Stimulated activated naive CD8-positive, alpha-beta T cell treated with anti-CD3 and anti-CD28 coated beads, Interleukin-15, amount 100 ng/mL, for 72 hours (primary cell): ENCODE measurements at regions not wholly inside any gene's neighbourhood (a gene's known extent, or its start where the extent isn't known, plus 50 kb on each side); places are given as distances from the start of the nearest gene placed in this dataset.
"Not testable (repeated sequence)": the region's sequence is repeated elsewhere in the genome, so short reads cannot be mapped to it uniquely, and the experiment has no call there.

Experiments
- ATAC-seq: fragments of 150-1000 bp; cut with Tn5 transposase; 2 replicates; pipeline ENCODE4 v1.10.0; 2021; ENCODE audit warnings: mild to moderate bottlenecking, moderate library complexity
- DNase-seq, 2 donors: peaks; one replicate each; pipeline ENCODE4 v3.0.0; 2021 to 2022
- H3K27ac Mint-ChIP-seq, 2 donors: one replicate each; pipeline ENCODE4 v1.8.0; 2022; ENCODE audit warnings: mild to moderate bottlenecking in 2 of 2, mixed read lengths in 2 of 2, moderate library complexity in 2 of 2
- H3K27me3 Mint-ChIP-seq: one replicate; pipeline ENCODE4 v1.8.0; 2022; ENCODE audit warnings: mixed read lengths
- H3K4me1 Mint-ChIP-seq: one replicate; pipeline ENCODE4 v1.8.0; 2022; ENCODE audit warnings: mild to moderate bottlenecking, mixed read lengths
- H3K4me3 Mint-ChIP-seq, 2 donors: one replicate each; pipeline ENCODE4 v1.8.0; 2022; ENCODE audit warnings: mild to moderate bottlenecking in 2 of 2, mixed read lengths in 2 of 2, moderate library complexity in 1 of 2
- H3K9me3 Mint-ChIP-seq, 2 donors: one replicate each; pipeline ENCODE4 v1.8.0; 2022; ENCODE audit warnings: mixed read lengths in 2 of 2

DNA sequence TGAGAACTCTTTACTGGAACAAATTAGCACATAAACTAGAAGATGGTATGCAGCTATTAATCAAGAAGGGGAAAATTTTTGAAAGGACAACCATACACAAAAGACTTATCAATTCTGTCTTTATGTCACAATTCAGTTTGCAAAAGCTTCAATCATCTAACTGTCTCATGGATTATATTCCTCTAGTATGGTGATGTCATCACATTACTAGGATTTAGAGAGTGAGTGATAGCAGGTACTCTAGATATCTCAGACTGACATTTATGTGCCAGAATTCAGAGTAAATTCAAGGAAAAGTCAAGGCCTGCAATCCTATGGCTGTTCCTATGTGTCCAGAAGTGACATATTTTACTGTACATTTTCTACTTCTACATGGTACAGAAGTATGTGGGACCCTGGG, 318.9 kb upstream of the GRAMD2B start:
- H3K27ac Mint-ChIP-seq, result no peak overlapping the region
- DNase-seq (no peak), ATAC-seq (no peak)
- peaks cover 0 to 6% of the 10 kb centered on the region in 2 donors for H3K9me3 Mint-ChIP-seq
- H3K4me3 Mint-ChIP-seq, result no peak overlapping the region
- H3K27me3 Mint-ChIP-seq, result no peaks in the 10 kb centered on the region
- no peaks in the 10 kb centered on the region for H3K4me1 Mint-ChIP-seq

GRCh38 chr5:126104951-126105350, 318.3 kb upstream of the GRAMD2B start:
- Mint-ChIP-seq H3K4me3 (no peak overlapping the region), H3K27ac (no peak overlapping the region), H3K9me3 (peaks cover 0 to 6% of the 10 kb centered on the region in 2 donors), H3K4me1 (no peaks in the 10 kb centered on the region), H3K27me3 (no peaks in the 10 kb centered on the region)
- DNase-seq (no peak), ATAC-seq (no peak)

- Mint-ChIP-seq H3K4me3 (no peak overlapping the region), H3K4me1 (no peaks in the 10 kb centered on the region)
- no peak for ATAC-seq
Measured at GRCh38 chr5:126106029-126106428, 317.2 kb upstream of the GRAMD2B start.

DNA sequence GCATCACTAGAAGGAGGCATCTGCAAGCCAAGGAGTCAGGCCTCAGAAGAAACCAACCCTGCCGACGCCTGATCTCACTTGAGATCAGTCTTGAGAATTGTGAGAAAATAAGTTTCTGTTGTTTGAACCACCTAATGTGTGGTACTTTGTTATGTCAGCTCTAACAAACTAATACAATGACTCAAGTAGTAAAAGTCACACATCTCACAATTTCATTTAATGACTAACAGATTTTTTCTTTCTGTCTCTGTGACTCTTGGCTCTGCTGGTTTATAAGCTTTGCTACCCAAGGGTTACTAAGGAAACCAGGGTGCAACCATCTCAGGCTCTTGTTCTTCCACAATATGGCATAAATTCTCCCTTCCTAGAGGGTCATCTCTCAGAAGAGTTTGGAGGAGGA, 315.8 kb upstream of the GRAMD2B start:
- Mint-ChIP-seq H3K27me3 (no peaks in the 10 kb centered on the region), H3K27ac (no peak overlapping the region), H3K9me3 (peaks cover 4 to 7% of the 10 kb centered on the region in 2 donors), H3K4me1 (no peaks in the 10 kb centered on the region), H3K4me3 (no peak overlapping the region)
- no peak for DNase-seq
- ATAC-seq, result no peak

More at GRCh38 chr5:126106029-126106428, 317.2 kb upstream of the GRAMD2B start:
- no peak for DNase-seq
- H3K9me3 Mint-ChIP-seq, result peaks cover 0 to 3% of the 10 kb centered on the region in 2 donors
- no peaks in the 10 kb centered on the region for H3K27me3 Mint-ChIP-seq
- H3K27ac Mint-ChIP-seq, result no peak overlapping the region

DNA sequence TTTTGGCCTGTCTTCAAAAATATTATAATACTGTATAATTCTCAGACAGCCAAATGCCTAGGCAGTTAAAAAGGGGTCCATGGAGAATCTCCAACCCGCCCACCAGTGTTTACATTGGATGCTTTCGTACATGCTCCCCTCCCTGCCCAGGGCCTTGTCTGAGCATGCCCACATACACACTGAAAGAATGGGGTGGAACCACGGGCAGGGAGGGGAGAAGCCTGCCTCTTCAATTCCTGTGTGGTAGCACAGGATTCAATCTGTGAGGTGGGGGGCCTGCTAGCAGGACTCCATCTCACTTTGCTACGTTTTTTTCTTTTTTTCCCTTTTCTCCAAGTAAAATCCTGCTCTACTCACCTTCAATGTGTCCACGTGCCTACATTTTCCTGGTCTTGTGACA, 314.7 kb upstream of the GRAMD2B start:
- no peaks in the 10 kb centered on the region for H3K4me1 Mint-ChIP-seq
- H3K27ac Mint-ChIP-seq, result no peak overlapping the region

GRCh38 chr5:126115059-126115629, 308.1 kb upstream of the GRAMD2B start:
- H3K4me1 Mint-ChIP-seq, result no peaks in the 10 kb centered on the region
- H3K9me3 Mint-ChIP-seq, result peaks cover 10 to 15% of the 10 kb centered on the region in 2 donors
- H3K4me3 Mint-ChIP-seq, result no peak overlapping the region
- no peak overlapping the region for H3K27ac Mint-ChIP-seq
- no peak for DNase-seq
- ATAC-seq, result no peak
- no peaks in the 10 kb centered on the region for H3K27me3 Mint-ChIP-seq

More for the DNA sequence above, 314.7 kb upstream of the GRAMD2B start:
- peaks cover 7 to 10% of the 10 kb centered on the region in 2 donors for H3K9me3 Mint-ChIP-seq
- no peak overlapping the region for H3K4me3 Mint-ChIP-seq
- ATAC-seq (no peak), DNase-seq (no peak)
- H3K27me3 Mint-ChIP-seq, result no peaks in the 10 kb centered on the region

GRCh38 chr5:126117044-126117443, 306.2 kb upstream of the GRAMD2B start:
- Mint-ChIP-seq H3K27me3 (no peaks in the 10 kb centered on the region), H3K27ac (no peak overlapping the region)
- ATAC-seq, result no peak

DNA sequence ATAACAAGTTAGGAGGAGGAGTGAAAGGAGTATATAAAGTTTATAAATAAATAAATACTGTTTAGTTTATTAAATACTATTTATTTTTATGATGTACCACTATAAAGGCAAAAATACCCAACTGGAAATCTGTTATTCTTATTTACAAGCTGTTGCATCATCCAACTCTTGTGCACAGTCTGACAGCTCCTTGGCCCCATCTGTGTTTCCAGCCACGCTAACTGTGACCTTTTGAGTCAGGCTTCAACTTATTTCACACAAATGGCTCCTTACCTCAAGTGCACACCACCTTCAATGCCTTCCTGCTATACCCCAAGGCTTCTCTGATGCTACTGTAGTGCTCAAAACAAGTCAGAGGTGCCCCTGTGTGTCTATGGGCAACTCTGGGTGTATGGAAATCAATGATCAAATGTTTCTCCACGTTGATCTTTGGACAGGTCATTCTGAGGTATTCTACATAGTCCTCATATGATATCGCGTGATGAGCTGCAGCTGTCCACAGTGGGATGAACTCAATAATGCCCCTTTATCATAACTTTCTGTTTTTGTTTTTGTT, 303.2 kb upstream of the GRAMD2B start:
- no peaks in the 10 kb centered on the region for H3K27me3 Mint-ChIP-seq
- no peaks in the 10 kb centered on the region for H3K4me1 Mint-ChIP-seq
- H3K4me3 Mint-ChIP-seq, result no peak overlapping the region
- peaks cover under 1 to 10% of the 10 kb centered on the region in 2 donors for H3K9me3 Mint-ChIP-seq
- DNase-seq (no peak), ATAC-seq (peak; percentile 43)
- H3K27ac Mint-ChIP-seq, result peak overlapping the region; percentile 21 to 81

More at GRCh38 chr5:126117044-126117443, 306.2 kb upstream of the GRAMD2B start:
- DNase-seq, result no peak
- Mint-ChIP-seq H3K4me1 (no peaks in the 10 kb centered on the region), H3K4me3 (no peak overlapping the region), H3K9me3 (peaks cover 7 to 15% of the 10 kb centered on the region in 2 donors)

- H3K4me3 Mint-ChIP-seq, result no peak overlapping the region
- ATAC-seq (no peak), DNase-seq (no peak)
- no peaks in the 10 kb centered on the region for H3K27me3 Mint-ChIP-seq
- peak overlapping the region in 1 of 2 donors; percentile 84 for H3K27ac Mint-ChIP-seq
- H3K4me1 Mint-ChIP-seq, result no peaks in the 10 kb centered on the region
- peaks cover 0 to 10% of the 10 kb centered on the region in 2 donors for H3K9me3 Mint-ChIP-seq
Measured at GRCh38 chr5:126120939-126121338, 302.3 kb upstream of the GRAMD2B start.

DNA sequence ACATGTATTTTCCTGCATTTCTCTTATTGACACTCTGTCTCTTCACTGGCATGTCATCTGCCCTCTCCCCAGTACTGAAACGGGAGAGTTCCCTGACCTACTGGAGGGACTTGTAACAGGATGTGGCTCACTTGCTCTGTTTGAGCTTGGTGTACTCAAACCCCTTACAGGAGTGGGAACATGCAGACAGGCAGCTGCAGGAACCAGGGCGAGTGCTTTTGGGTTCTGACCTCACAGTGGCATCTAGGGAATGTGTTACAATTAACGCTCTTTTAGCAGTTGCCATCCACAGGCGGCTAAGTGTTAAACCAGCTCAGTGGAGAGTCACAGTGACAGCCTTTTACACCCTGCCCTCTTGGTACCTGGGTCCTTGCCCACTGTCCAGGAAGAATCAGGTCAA, 300.3 kb upstream of the GRAMD2B start:
- no peaks in the 10 kb centered on the region for H3K4me1 Mint-ChIP-seq
- peaks cover 0 to 15% of the 10 kb centered on the region in 2 donors for H3K9me3 Mint-ChIP-seq
- ATAC-seq (peak; percentile 20), DNase-seq (no peak)
- no peaks in the 10 kb centered on the region for H3K27me3 Mint-ChIP-seq
- H3K27ac Mint-ChIP-seq, result no peak overlapping the region
- H3K4me3 Mint-ChIP-seq, result no peak overlapping the region

DNA sequence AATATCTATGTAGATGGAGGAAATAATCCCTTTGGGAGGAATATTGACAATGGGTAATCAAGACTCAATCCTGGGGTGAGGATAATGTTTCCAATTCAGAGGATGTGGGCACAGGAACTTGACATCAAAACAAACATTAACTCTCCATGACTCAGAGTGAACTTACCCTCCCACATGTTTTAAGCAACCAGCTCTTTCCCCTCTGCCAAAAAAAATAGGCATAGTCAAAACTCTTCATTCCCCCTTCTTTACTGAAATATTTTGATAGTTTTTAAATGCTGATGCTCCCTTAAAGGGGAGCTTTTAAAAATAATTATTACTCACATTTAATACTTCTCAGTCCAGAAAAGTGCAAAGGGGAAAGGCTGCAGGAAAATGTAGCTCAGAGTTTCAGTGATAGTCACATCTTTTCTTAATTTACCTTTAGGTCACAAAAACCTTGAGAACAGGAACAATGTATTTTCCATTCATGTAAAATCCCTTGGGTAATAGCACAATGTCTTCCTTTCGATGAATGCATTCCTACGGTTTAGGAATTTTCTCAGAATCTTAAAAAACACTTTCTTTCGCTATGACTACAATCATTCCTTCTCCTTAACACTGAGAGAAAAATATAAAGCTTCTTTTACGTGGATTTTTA, 298.4 kb upstream of the GRAMD2B start:
- H3K4me1 Mint-ChIP-seq, result no peaks in the 10 kb centered on the region
- no peak overlapping the region for H3K27ac Mint-ChIP-seq
- no peak for ATAC-seq
- no peak for DNase-seq
- H3K4me3 Mint-ChIP-seq, result no peak overlapping the region
- peaks cover 0 to 15% of the 10 kb centered on the region in 2 donors for H3K9me3 Mint-ChIP-seq
- no peaks in the 10 kb centered on the region for H3K27me3 Mint-ChIP-seq

DNA sequence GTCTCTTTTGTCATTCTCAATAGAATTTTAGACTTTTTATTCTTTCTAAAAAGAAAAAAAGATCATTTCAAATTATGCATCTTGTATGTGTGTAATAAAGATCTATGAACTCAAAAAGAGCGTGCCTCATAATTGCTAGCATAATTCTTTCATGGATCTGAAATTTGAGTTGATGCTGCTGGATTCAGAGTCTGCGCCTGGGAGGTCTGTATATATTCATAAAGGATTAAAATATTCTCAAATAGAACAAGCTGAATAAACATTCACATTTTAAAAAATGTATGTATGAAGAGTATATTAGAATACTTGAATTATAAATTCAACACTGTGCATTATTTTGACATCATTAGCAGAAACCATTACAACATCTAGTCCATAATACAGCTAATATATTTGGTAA, 297.8 kb upstream of the GRAMD2B start:
- Mint-ChIP-seq H3K4me3 (no peak overlapping the region), H3K4me1 (no peaks in the 10 kb centered on the region), H3K9me3 (peaks cover 0 to 15% of the 10 kb centered on the region in 2 donors), H3K27ac (no peak overlapping the region), H3K27me3 (no peaks in the 10 kb centered on the region)
- no peak for ATAC-seq
- no peak for DNase-seq

DNA sequence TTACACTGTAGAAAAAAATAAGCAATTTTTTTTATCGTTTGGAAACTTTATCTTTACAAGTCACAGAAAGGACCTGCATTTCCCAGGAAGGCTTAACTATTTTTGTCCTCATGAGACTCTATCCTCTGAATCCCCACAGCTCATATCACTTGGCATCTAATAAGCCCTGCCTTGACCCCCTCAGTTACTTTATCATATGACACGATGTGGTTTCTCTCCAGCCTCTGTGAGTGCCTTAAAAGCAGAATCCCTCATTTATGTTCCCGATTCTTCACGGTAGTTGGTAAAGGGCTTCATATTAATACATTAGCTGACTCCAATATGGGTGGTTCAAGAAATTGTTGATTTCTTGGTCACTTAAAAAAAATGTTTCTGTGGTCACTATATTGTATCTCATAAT, 296.6 kb upstream of the GRAMD2B start:
- Mint-ChIP-seq H3K4me1 (no peaks in the 10 kb centered on the region), H3K4me3 (no peak overlapping the region), H3K27me3 (no peaks in the 10 kb centered on the region), H3K27ac (no peak overlapping the region), H3K9me3 (peaks cover 0 to 15% of the 10 kb centered on the region in 2 donors)
- no peak for ATAC-seq
- no peak for DNase-seq

DNA sequence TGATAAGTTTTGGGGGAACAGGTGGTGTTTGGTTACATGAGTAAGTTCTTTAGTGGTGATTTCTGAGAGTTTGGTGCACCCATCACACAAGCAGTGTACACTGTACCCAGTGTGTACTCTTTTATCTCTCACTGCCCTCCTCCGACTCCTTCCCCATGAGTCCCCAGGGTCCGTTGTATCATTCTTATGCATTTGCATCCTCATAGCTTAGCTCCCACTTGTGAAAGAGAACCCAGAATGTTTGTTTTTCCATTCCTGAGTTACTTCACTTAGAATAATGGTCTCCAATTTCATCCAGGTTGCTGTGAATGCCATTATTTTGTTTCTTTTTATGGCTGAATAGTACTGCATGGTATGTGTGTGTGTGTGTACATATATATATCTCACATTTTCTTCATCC, 295.8 kb upstream of the GRAMD2B start:
- not testable (repeated sequence) for ATAC-seq

GRCh38 chr5:126129431-126129830, 293.8 kb upstream of the GRAMD2B start:
- H3K4me3 Mint-ChIP-seq, result no peak overlapping the region
- DNase-seq, result no peak
- no peak overlapping the region for H3K27ac Mint-ChIP-seq
- peaks cover 5 to 7% of the 10 kb centered on the region in 2 donors for H3K9me3 Mint-ChIP-seq
- no peaks in the 10 kb centered on the region for H3K4me1 Mint-ChIP-seq
- ATAC-seq, result no peak
- H3K27me3 Mint-ChIP-seq, result no peaks in the 10 kb centered on the region

More for the DNA sequence above, 295.8 kb upstream of the GRAMD2B start:
- H3K4me3 Mint-ChIP-seq, DNase-seq, H3K27ac Mint-ChIP-seq, H3K4me1 Mint-ChIP-seq, H3K27me3 Mint-ChIP-seq: not testable (repeated sequence)
- H3K9me3 Mint-ChIP-seq, result peaks cover 0 to 15% of the 10 kb centered on the region in 2 donors

DNA sequence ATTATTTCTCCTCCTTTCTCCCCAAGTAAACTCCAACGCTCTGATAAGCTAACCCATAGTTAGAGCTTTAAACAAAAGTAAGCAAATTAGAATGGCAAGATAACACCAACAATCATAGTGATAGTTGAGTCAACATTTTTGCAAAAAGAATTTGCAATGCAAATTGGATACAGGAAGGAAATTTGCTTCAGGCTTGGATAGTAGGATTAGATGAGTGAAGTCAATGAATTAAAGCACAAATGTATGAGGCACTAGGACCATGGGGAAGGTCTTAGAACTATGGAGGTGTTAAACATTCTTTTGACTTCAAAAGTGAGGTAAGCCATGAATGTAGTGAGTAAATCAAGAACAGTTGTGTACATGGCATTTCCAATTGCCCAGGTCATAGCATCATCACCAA, 289.8 kb upstream of the GRAMD2B start:
- peaks cover 7 to 10% of the 10 kb centered on the region in 2 donors for H3K9me3 Mint-ChIP-seq
- H3K4me1 Mint-ChIP-seq, result no peaks in the 10 kb centered on the region
- H3K4me3 Mint-ChIP-seq, result no peak overlapping the region
- no peaks in the 10 kb centered on the region for H3K27me3 Mint-ChIP-seq
- ATAC-seq (no peak), DNase-seq (no peak)
- H3K27ac Mint-ChIP-seq, result no peak overlapping the region
